CD14-positive monocyte (primary cell): ENCODE measurements at regions not wholly inside any gene's neighbourhood (a gene's known extent, or its start where the extent isn't known, plus 50 kb on each side); places are given as distances from the start of the nearest gene placed in this dataset.

Experiments
- DNase-seq, 3 donors: peaks; one replicate each; pipeline ENCODE4 v3.0.0-alpha.2; 2011 to 2022
- H2AFZ ChIP-seq: 2 replicates; pipeline ENCODE4 v1.6.0; 2012; ENCODE audit warnings: mild to moderate bottlenecking, low read depth, low read length, inconsistent platforms; ENCODE audit not compliant: insufficient read depth, poor library complexity, severe bottlenecking
- H3K27ac ChIP-seq, 2 donors: 1 replicate in 1 of 2; 2 replicates in 1 of 2; pipeline ENCODE4 v1.5.1; 2012 to 2013; ENCODE audit warnings: low read length in 2 of 2, control low read depth in 1 of 2, inconsistent platforms in 1 of 2, low read depth in 1 of 2, mild to moderate bottlenecking in 1 of 2
- H3K27me3 ChIP-seq, 2 donors: one replicate each; pipeline versions ENCODE4 v1.6.0 to v1.6.1; 2011 to 2013; ENCODE audit warnings: low read length in 2 of 2; ENCODE audit not compliant: control insufficient read depth in 2 of 2, insufficient read depth in 2 of 2
- H3K36me3 ChIP-seq, 2 donors: replicated peaks in 1 of 2; 1 replicate in 1 of 2; 2 replicates in 1 of 2; pipeline versions ENCODE4 v1.5.1 to v1.6.1; 2012 to 2013; ENCODE audit warnings: low read length in 2 of 2, control low read depth in 1 of 2, inconsistent platforms in 1 of 2, mild to moderate bottlenecking in 1 of 2; ENCODE audit not compliant: insufficient read depth in 2 of 2, control insufficient read depth in 1 of 2
- H3K4me1 ChIP-seq, 2 donors: 1 replicate in 1 of 2; 2 replicates in 1 of 2; pipeline versions ENCODE4 v1.5.1 to v1.6.1; 2012 to 2013; ENCODE audit warnings: low read length in 2 of 2, control low read depth in 1 of 2, inconsistent platforms in 1 of 2, mild to moderate bottlenecking in 1 of 2, moderate library complexity in 1 of 2; ENCODE audit not compliant: insufficient read depth in 2 of 2, control insufficient read depth in 1 of 2
- H3K4me2 ChIP-seq: replicated peaks from 2 replicates; pipeline ENCODE3; 2012; ENCODE audit warnings: low read length, moderate library complexity, mild to moderate bottlenecking; ENCODE audit not compliant: poor library complexity, severe bottlenecking; ENCODE audit errors: extremely low read depth
- H3K4me3 ChIP-seq, 3 experiments: fragments of 200-600 bp in 1 of 3; sonication (generic) in 1 of 3; replicated peaks in 1 of 3; 1 replicate in 2 of 3; 2 replicates in 1 of 3; pipeline ENCODE4 v1.5.1; 2011 to 2013; ENCODE audit warnings: low read length in 3 of 3, mild to moderate bottlenecking in 3 of 3, control low read depth in 2 of 3, low read depth in 2 of 3, inconsistent platforms in 1 of 3, moderate library complexity in 1 of 3
- H3K79me2 ChIP-seq: 2 replicates; pipeline ENCODE4 v1.6.0; 2012; ENCODE audit warnings: mild to moderate bottlenecking, control low read depth, inconsistent platforms, low read length, moderate library complexity; ENCODE audit not compliant: insufficient read depth
- H3K9ac ChIP-seq: 2 replicates; pipeline ENCODE4 v1.6.0; 2017; ENCODE audit warnings: low read length, mild to moderate bottlenecking; ENCODE audit not compliant: insufficient read depth, poor library complexity, severe bottlenecking
- H3K9me3 ChIP-seq, 2 donors: replicated peaks in 1 of 2; 1 replicate in 1 of 2; 2 replicates in 1 of 2; pipeline versions ENCODE4 v1.5.1 to v1.6.1; 2012 to 2013; ENCODE audit warnings: low read length in 2 of 2, control low read depth in 1 of 2; ENCODE audit not compliant: control insufficient read depth in 1 of 2, insufficient read depth in 1 of 2
- H4K20me1 ChIP-seq: 2 replicates; pipeline ENCODE4 v1.6.0; 2012; ENCODE audit warnings: mild to moderate bottlenecking, low read length, control low read depth, moderate library complexity; ENCODE audit not compliant: insufficient read depth
- H3K27ac Mint-ChIP-seq, 7 donors: one replicate each; pipeline ENCODE4 v1.8.0; 2020; ENCODE audit warnings: mild to moderate bottlenecking in 7 of 7, mixed read lengths in 7 of 7, moderate library complexity in 6 of 7, inconsistent platforms in 2 of 7
- H3K27me3 Mint-ChIP-seq, 3 donors: one replicate each; pipeline ENCODE4 v1.8.0; 2021 to 2022; ENCODE audit warnings: low read depth in 3 of 3, mild to moderate bottlenecking in 3 of 3, mixed read lengths in 3 of 3, moderate library complexity in 3 of 3, inconsistent platforms in 1 of 3
- H3K36me3 Mint-ChIP-seq, 2 donors: one replicate each; pipeline ENCODE4 v1.8.0; 2020; ENCODE audit warnings: mixed read lengths in 2 of 2, inconsistent platforms in 1 of 2, mild to moderate bottlenecking in 1 of 2
- H3K4me1 Mint-ChIP-seq: one replicate; pipeline ENCODE4 v1.8.0; 2020; ENCODE audit warnings: mild to moderate bottlenecking, mixed read lengths
- H3K4me3 Mint-ChIP-seq, 2 donors: one replicate each; pipeline ENCODE4 v1.8.0; 2020; ENCODE audit warnings: mild to moderate bottlenecking in 2 of 2, mixed read lengths in 2 of 2, moderate library complexity in 1 of 2
- H3K9me3 Mint-ChIP-seq, 7 donors: one replicate each; pipeline ENCODE4 v1.8.0; 2020 to 2022; ENCODE audit warnings: mixed read lengths in 7 of 7, mild to moderate bottlenecking in 6 of 7, moderate library complexity in 6 of 7, inconsistent platforms in 2 of 7
- CTCF ChIP-seq: fragments of 200-600 bp; IDR thresholded peaks from one replicate; pipeline ENCODE4 v1.8.0; 2022; ENCODE audit warnings: antibody characterized with exemption, mild to moderate bottlenecking
- WGBS: methylation state at CpG from one replicate; pipeline ENCODE4 v1.1.5; 2013; ENCODE audit warnings: missing lambda C conversion rate; ENCODE audit not compliant: insufficient coverage; 5-methylcytosine and 5-hydroxymethylcytosine counted together
- intact Hi-C, 2 donors: fragments of 100-400 bp; cut with micrococcal nuclease; formaldehyde crosslinking; loops; one replicate each; pipeline versions ENCODE4 v1.15.0 to v1.15.1; 2023

GRCh38 chr6:132952031-132952867, 137.9 kb downstream of the RPS12 start:
- H3K27me3 ChIP-seq = no peaks in the 10 kb centered on the region
- Mint-ChIP-seq H3K4me1 (no peaks in the 10 kb centered on the region), H3K4me3 (no peak overlapping the region), H3K27ac (no peak overlapping the region), H3K27me3 (peaks cover 0 to 7% (median 1%) of the 10 kb centered on the region in 3 donors), H3K36me3 (no peaks in the 10 kb centered on the region), H3K9me3 (no peaks in the 10 kb centered on the region)
- no peak overlapping the region for H3K4me2 ChIP-seq
- H3K36me3 ChIP-seq = no peaks in the 10 kb centered on the region
- DNase-seq = no peak
- H3K4me3 ChIP-seq = no peak overlapping the region
- 93% methylated on average over 3 of the region's 6 CpGs for WGBS
- H3K4me1 ChIP-seq = no peaks in the 10 kb centered on the region
- H3K27ac ChIP-seq = no peak overlapping the region
- no peak overlapping the region for H3K9ac ChIP-seq
- H4K20me1 ChIP-seq = no peaks in the 10 kb centered on the region
- H2AFZ ChIP-seq = no peak overlapping the region
- intact Hi-C loops = no loop called here
- no peaks in the 10 kb centered on the region for H3K79me2 ChIP-seq
- no peaks in the 10 kb centered on the region for H3K9me3 ChIP-seq
- TF ChIP-seq CTCF = no peak

GRCh38 chr6:132952986-132953385, 138.6 kb downstream of the RPS12 start:
- Histone ChIP-seq H3K4me3 (no peak overlapping the region), H3K27ac (no peak overlapping the region), H3K9ac (no peak overlapping the region), H3K36me3 (no peaks in the 10 kb centered on the region), H3K27me3 (no peaks in the 10 kb centered on the region), H3K9me3 (no peaks in the 10 kb centered on the region), H3K4me2 (no peak overlapping the region), H3K4me1 (no peaks in the 10 kb centered on the region), H2AFZ (no peak overlapping the region), H3K79me2 (no peaks in the 10 kb centered on the region), H4K20me1 (no peaks in the 10 kb centered on the region)
- Mint-ChIP-seq H3K9me3 (no peaks in the 10 kb centered on the region), H3K36me3 (no peaks in the 10 kb centered on the region), H3K27me3 (peaks cover 2 to 9% (median 3%) of the 10 kb centered on the region in 3 donors), H3K27ac (no peak overlapping the region), H3K4me3 (no peak overlapping the region), H3K4me1 (no peaks in the 10 kb centered on the region)
- 100% methylated on average over 1 of the region's 3 CpGs for WGBS
- intact Hi-C loops = no loop called here
- no peak for DNase-seq
- no peak for TF ChIP-seq CTCF
